ENCODE measurements at regions not wholly inside any gene's neighbourhood (a gene's known extent, or its start where the extent isn't known, plus 50 kb on each side); places are given as distances from the start of the nearest gene placed in this dataset.

GRCh38 chr3:124461838-124462632 is 268.2 kb upstream of the UMPS start:
- H3K4me3 ChIP-seq, result no peak overlapping the region
- DNase-seq (ENCODE audit: low spot score) (no peak), ATAC-seq (ENCODE audit: insufficient number of reproducible peaks, low FRiP score, low read depth) (no peak)
- peaks cover 14 to 16% of the 10 kb centered on the region in 2 donors for H3K4me1 ChIP-seq (ENCODE audit: control insufficient read depth in 1 of 2, low read depth in 2 of 2)
- peaks cover 28% of the 10 kb centered on the region for H3K36me3 ChIP-seq
- H3K27ac ChIP-seq, result peak overlapping the region; percentile 4 to 35
- H3K27me3 ChIP-seq (replicated peaks; ENCODE audit: insufficient read depth), result no peaks in the 10 kb centered on the region
- no peaks in the 10 kb centered on the region for H3K9me3 ChIP-seq
- no peak for TF ChIP-seq CTCF (IDR thresholded peaks at IDR 0.05)

GRCh38 chr3:124463234-124463633 is 267.0 kb upstream of the UMPS start:
- DNase-seq (ENCODE audit: low spot score) (no peak), ATAC-seq (ENCODE audit: insufficient number of reproducible peaks, low FRiP score, low read depth) (no peak)
- TF ChIP-seq CTCF (IDR thresholded peaks at IDR 0.05), result no peak
- H3K4me3 ChIP-seq, result no peak overlapping the region
- peaks cover 19% of the 10 kb centered on the region for H3K36me3 ChIP-seq
- H3K27ac ChIP-seq, result peak overlapping the region in 1 of 2 donors; percentile 35
- peaks cover 14 to 23% of the 10 kb centered on the region in 2 donors for H3K4me1 ChIP-seq (ENCODE audit: control insufficient read depth in 1 of 2, low read depth in 2 of 2)
- H3K9me3 ChIP-seq, result no peaks in the 10 kb centered on the region
- no peaks in the 10 kb centered on the region for H3K27me3 ChIP-seq (replicated peaks; ENCODE audit: insufficient read depth)

GRCh38 chr3:124467980-124468902 is 262.0 kb upstream of the UMPS start:
- Histone ChIP-seq H3K27me3 (replicated peaks; ENCODE audit: insufficient read depth) (no peaks in the 10 kb centered on the region), H3K4me1 (ENCODE audit: control insufficient read depth in 1 of 2, low read depth in 2 of 2) (peaks cover 0 to 12% of the 10 kb centered on the region in 2 donors), H3K36me3 (peaks cover 16% of the 10 kb centered on the region), H3K9me3 (no peaks in the 10 kb centered on the region), H3K27ac (peak overlapping the region in 1 of 2 donors; percentile 34), H3K4me3 (no peak overlapping the region)
- DNase-seq (ENCODE audit: low spot score) (no peak), ATAC-seq (ENCODE audit: insufficient number of reproducible peaks, low FRiP score, low read depth) (no peak)
- TF ChIP-seq CTCF (IDR thresholded peaks at IDR 0.05), result peak; percentile 93

- Histone ChIP-seq H3K27me3 (replicated peaks; ENCODE audit: insufficient read depth) (no peaks in the 10 kb centered on the region), H3K9me3 (no peaks in the 10 kb centered on the region), H3K4me1 (ENCODE audit: control insufficient read depth in 1 of 2, low read depth in 2 of 2) (peaks cover 0 to 12% of the 10 kb centered on the region in 2 donors), H3K27ac (no peak overlapping the region), H3K4me3 (no peak overlapping the region), H3K36me3 (peaks cover 10% of the 10 kb centered on the region)
- no peak for TF ChIP-seq CTCF (IDR thresholded peaks at IDR 0.05)
- no peak for DNase-seq (ENCODE audit: low spot score)
- ATAC-seq (ENCODE audit: insufficient number of reproducible peaks, low FRiP score, low read depth), result no peak
Measured at GRCh38 chr3:124469555-124469954, 260.7 kb upstream of the UMPS start.

- Histone ChIP-seq H3K4me1 (ENCODE audit: control insufficient read depth in 1 of 2, low read depth in 2 of 2) (no peaks in the 10 kb centered on the region), H3K27me3 (replicated peaks; ENCODE audit: insufficient read depth) (no peaks in the 10 kb centered on the region), H3K9me3 (no peaks in the 10 kb centered on the region), H3K36me3 (peaks cover 61% of the 10 kb centered on the region), H3K4me3 (no peak overlapping the region), H3K27ac (no peak overlapping the region)
- DNase-seq (ENCODE audit: low spot score), result no peak
- ATAC-seq (ENCODE audit: insufficient number of reproducible peaks, low FRiP score, low read depth), result no peak
- no peak for TF ChIP-seq CTCF (IDR thresholded peaks at IDR 0.05)
Measured at GRCh38 chr3:124478830-124479229, 251.4 kb upstream of the UMPS start.
